HCT116 (cell line): ENCODE measurements at regions not wholly inside any gene's neighbourhood (a gene's known extent, or its start where the extent isn't known, plus 50 kb on each side); places are given as distances from the start of the nearest gene placed in this dataset.

Experiments used
- ATAC-seq: fragments of 200-7000 bp; cut with Tn5 transposase; 2 replicates; pipeline ENCODE4 v1.9.1; 2020; ENCODE audit warnings: mild to moderate bottlenecking, moderate library complexity
- BruUV-seq: library from RNA; stranded (reverse); fragments of 400-500 nt; replicated peaks from 2 replicates; lab custom pipeline; 2021; lab: Mats Ljungman, UMichigan
- CTCF ChIA-PET: fragments of 300-600 bp; sonication (Branson Sonifier 250); formaldehyde crosslinking; loops from one replicate; lab custom pipeline; 2021; ENCODE audit warnings: antibody characterized with exemption; lab: Charles Lee
- POLR2A ChIA-PET: fragments of 300-600, 350-600 bp; sonication (Branson Sonifier 250); formaldehyde crosslinking; loops from one replicate; lab custom pipeline; 2021; ENCODE audit warnings: antibody characterized with exemption; lab: Charles Lee
- RAD21 ChIA-PET, 2 experiments: fragments of 300-600 bp; sonication (Branson Sonifier 250); formaldehyde crosslinking; loops; one replicate each; lab custom pipeline; 2023; ENCODE audit warnings: low total read pairs in 2 of 2; ENCODE audit not compliant: uncharacterized antibody in 2 of 2, unreplicated experiment in 2 of 2, low non-redundant PET in 1 of 2; lab: Charles Lee
- DNase-seq: peaks from one replicate; pipeline ENCODE4 v3.0.0-alpha.2; 2010; ENCODE audit warnings: low read depth, low spot score
- H2AFZ ChIP-seq: fragments of 200-600 bp; shearing (Covaris generic), sonication (generic); 2 replicates; pipeline ENCODE4 v1.6.1; 2017; ENCODE audit warnings: low read depth, mixed run types, mixed read lengths, antibody characterized with exemption, low read length; ENCODE audit not compliant: poor library complexity, severe bottlenecking
- H3K27ac ChIP-seq: 2 replicates; pipeline ENCODE4 v1.5.1; 2012; ENCODE audit warnings: low read depth, low read length
- H3K27me3 ChIP-seq: fragments of 200-600 bp; sonication (generic); 2 replicates; pipeline ENCODE4 v1.6.1; 2016; ENCODE audit warnings: mixed run types, low read length, mixed read lengths; ENCODE audit not compliant: insufficient read depth
- H3K36me3 ChIP-seq, 2 experiments: fragments of 200-500 bp in 1 of 2; fragments of 200-600 bp in 1 of 2; sonication (Bioruptor generic) in 1 of 2; sonication (generic) in 1 of 2; 2 replicates each; pipeline versions ENCODE4 v1.5.1 to v1.6.1; 2014 to 2016; ENCODE audit warnings: low read length in 2 of 2, inconsistent platforms in 1 of 2, mixed read lengths in 1 of 2, mixed run types in 1 of 2; ENCODE audit not compliant: insufficient read depth in 2 of 2, control insufficient read depth in 1 of 2
- H3K4me1 ChIP-seq, 2 experiments: fragments of 200-600 bp in 1 of 2; sonication (generic) in 1 of 2; 2 replicates each; pipeline versions ENCODE4 v1.5.1 to v1.6.1; 2012 to 2017; ENCODE audit warnings: low read length in 2 of 2, inconsistent platforms in 1 of 2, mild to moderate bottlenecking in 1 of 2, mixed read lengths in 1 of 2, mixed run types in 1 of 2, moderate library complexity in 1 of 2; ENCODE audit not compliant: insufficient read depth in 2 of 2, control insufficient read depth in 1 of 2
- H3K4me2 ChIP-seq: fragments of 200-600 bp; sonication (generic); 2 replicates; pipeline ENCODE4 v1.6.1; 2017; ENCODE audit warnings: mixed run types, low read length, mixed read lengths
- H3K4me3 ChIP-seq, 2 experiments: fragments of 200-600 bp in 1 of 2; sonication (generic) in 1 of 2; replicated peaks in 1 of 2; 2 replicates each; pipeline ENCODE4 v1.5.1; 2011 to 2016; ENCODE audit warnings: low read length in 2 of 2, control low read depth in 1 of 2, low read depth in 1 of 2, mild to moderate bottlenecking in 1 of 2, mixed read lengths in 1 of 2, mixed run types in 1 of 2
- H3K79me2 ChIP-seq: fragments of 200-600 bp; sonication (generic); 2 replicates; pipeline ENCODE4 v1.6.1; 2017; ENCODE audit warnings: mild to moderate bottlenecking, mixed run types, low read length, moderate library complexity, mixed read lengths; ENCODE audit not compliant: insufficient read depth
- H3K9ac ChIP-seq: fragments of 200-600 bp; sonication (generic); 2 replicates; pipeline ENCODE4 v1.6.1; 2016; ENCODE audit warnings: low read length, mixed read lengths
- H3K9me2 ChIP-seq: fragments of 200-600 bp; sonication (generic), shearing (Covaris generic); 2 replicates; pipeline ENCODE4 v1.6.1; 2017; ENCODE audit warnings: mixed run types, mild to moderate bottlenecking, moderate library complexity; ENCODE audit not compliant: insufficient read depth
- H3K9me3 ChIP-seq, 2 experiments: fragments of 200-500 bp in 1 of 2; fragments of 200-600 bp in 1 of 2; sonication (Bioruptor generic) in 1 of 2; sonication (generic) in 1 of 2; 2 replicates each; pipeline ENCODE4 v1.6.1; 2014 to 2017; ENCODE audit warnings: low read length in 2 of 2, mixed read lengths in 2 of 2, inconsistent platforms in 1 of 2, low read depth in 1 of 2, mild to moderate bottlenecking in 1 of 2, mixed run types in 1 of 2, moderate library complexity in 1 of 2; ENCODE audit not compliant: control insufficient read depth in 1 of 2, insufficient read depth in 1 of 2
- H4K20me1 ChIP-seq: fragments of 200-600 bp; sonication (generic), shearing (Covaris generic); 2 replicates; pipeline ENCODE4 v1.6.1; 2017; ENCODE audit warnings: mixed run types, mild to moderate bottlenecking, moderate library complexity; ENCODE audit not compliant: insufficient read depth
- EZH2 ChIP-seq: fragments of 200-600 bp; sonication (generic); IDR thresholded peaks from 2 replicates; pipeline ENCODE4 v1.6.1; 2017; ENCODE audit warnings: antibody characterized with exemption, mixed run types
- MAX ChIP-seq: IDR thresholded peaks from 2 replicates; pipeline ENCODE4 v1.6.1; 2012
- POLR2AphosphoS5 ChIP-seq: IDR thresholded peaks from 2 replicates; pipeline ENCODE4 v1.6.1; 2011; ENCODE audit warnings: mild to moderate bottlenecking, low read depth, low read length, moderate library complexity
- REST ChIP-seq: IDR thresholded peaks from 2 replicates; pipeline ENCODE4 v1.6.1; 2012; ENCODE audit warnings: low read depth
- SRF ChIP-seq: IDR thresholded peaks from 2 replicates; pipeline ENCODE4 v1.6.1; 2012; ENCODE audit warnings: low read depth
- TCF7L2 ChIP-seq: IDR thresholded peaks from 2 replicates; pipeline ENCODE4 v1.7.0; 2011; ENCODE audit warnings: borderline replicate concordance, inconsistent platforms; ENCODE audit not compliant: insufficient read depth, insufficient read length; ENCODE audit errors: extremely low read depth
- YY1 ChIP-seq: IDR thresholded peaks from 2 replicates; pipeline ENCODE4 v1.6.1; 2011; ENCODE audit warnings: low read length, low read depth, moderate library complexity, mild to moderate bottlenecking; ENCODE audit not compliant: insufficient replicate concordance; ENCODE audit errors: extremely low read depth
- intact Hi-C: fragments of 100-400 bp; cut with micrococcal nuclease; formaldehyde crosslinking; loops from 2 replicates; pipeline ENCODE4 v1.10.0; 2022
- TF ChIP-seq, protein P1 (sequence below), 3 experiments: fragments of 200-600 bp in 1 of 3; sonication (generic) in 1 of 3; IDR thresholded peaks in 2 of 3; conservative IDR thresholded peaks in 1 of 3; 2 replicates each; pipeline ENCODE4 v1.5.1; 2012 to 2017; ENCODE audit warnings: low read depth in 2 of 3, low read length in 2 of 3, antibody characterized with exemption in 1 of 3, borderline replicate concordance in 1 of 3, control low read depth in 1 of 3, mild to moderate bottlenecking in 1 of 3, mixed read lengths in 1 of 3, mixed run types in 1 of 3, moderate library complexity in 1 of 3; ENCODE audit not compliant: insufficient read depth in 1 of 3
- TF ChIP-seq, protein P2 (sequence below): IDR thresholded peaks from 2 replicates; pipeline ENCODE4 v1.6.1; 2012

DNA sequence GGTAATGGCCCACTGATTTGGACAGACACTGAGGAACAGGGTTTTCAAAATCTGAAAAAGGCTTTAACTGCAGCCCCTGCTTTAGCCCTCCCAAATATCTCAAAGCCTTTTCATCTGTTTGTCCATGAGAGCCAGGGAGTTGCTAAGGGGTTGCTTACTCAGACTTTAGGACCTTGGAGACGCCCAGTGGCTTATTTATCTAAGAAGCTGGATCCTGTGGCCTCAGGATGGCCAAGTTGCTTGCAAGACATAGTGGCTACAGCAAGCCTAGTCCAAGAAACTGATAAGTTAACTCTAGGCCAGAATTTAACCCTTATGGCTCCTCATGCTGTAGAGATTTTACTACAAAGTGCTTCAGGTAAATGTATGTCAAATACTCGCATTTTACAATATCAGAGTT lies 924.8 kb upstream of the AMELY start:
- Histone ChIP-seq H3K9ac (no peak overlapping the region), H3K79me2 (no peaks in the 10 kb centered on the region), H3K27me3 (no peaks in the 10 kb centered on the region), H3K9me2 (no peaks in the 10 kb centered on the region), H3K9me3 (no peaks in the 10 kb centered on the region), H3K4me3 (no peak overlapping the region), H4K20me1 (no peaks in the 10 kb centered on the region), H3K4me1 (no peaks in the 10 kb centered on the region), H3K27ac (no peak overlapping the region), H3K36me3 (no peaks in the 10 kb centered on the region), H2AFZ (no peak overlapping the region), H3K4me2 (no peak overlapping the region)
- no TSS peak for BruUV-seq
- CTCF ChIA-PET: no interaction called here
- TF ChIP-seq REST: no peak
- TF ChIP-seq, protein P1, sequence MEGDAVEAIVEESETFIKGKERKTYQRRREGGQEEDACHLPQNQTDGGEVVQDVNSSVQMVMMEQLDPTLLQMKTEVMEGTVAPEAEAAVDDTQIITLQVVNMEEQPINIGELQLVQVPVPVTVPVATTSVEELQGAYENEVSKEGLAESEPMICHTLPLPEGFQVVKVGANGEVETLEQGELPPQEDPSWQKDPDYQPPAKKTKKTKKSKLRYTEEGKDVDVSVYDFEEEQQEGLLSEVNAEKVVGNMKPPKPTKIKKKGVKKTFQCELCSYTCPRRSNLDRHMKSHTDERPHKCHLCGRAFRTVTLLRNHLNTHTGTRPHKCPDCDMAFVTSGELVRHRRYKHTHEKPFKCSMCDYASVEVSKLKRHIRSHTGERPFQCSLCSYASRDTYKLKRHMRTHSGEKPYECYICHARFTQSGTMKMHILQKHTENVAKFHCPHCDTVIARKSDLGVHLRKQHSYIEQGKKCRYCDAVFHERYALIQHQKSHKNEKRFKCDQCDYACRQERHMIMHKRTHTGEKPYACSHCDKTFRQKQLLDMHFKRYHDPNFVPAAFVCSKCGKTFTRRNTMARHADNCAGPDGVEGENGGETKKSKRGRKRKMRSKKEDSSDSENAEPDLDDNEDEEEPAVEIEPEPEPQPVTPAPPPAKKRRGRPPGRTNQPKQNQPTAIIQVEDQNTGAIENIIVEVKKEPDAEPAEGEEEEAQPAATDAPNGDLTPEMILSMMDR (IDR thresholded peaks at IDR 0.05 in 2 of 3, conservative IDR thresholded peaks at IDR 0.05 in 1 of 3; ENCODE audit: borderline replicate concordance in 1 of 3, insufficient read depth in 1 of 3, low read depth in 2 of 3, low read length in 2 of 3): no peak
- intact Hi-C loops: no loop called here
- POLR2A ChIA-PET: no interaction called here
- RAD21 ChIA-PET: no interaction called here
- ATAC-seq (no peak), DNase-seq (no peak)

DNA sequence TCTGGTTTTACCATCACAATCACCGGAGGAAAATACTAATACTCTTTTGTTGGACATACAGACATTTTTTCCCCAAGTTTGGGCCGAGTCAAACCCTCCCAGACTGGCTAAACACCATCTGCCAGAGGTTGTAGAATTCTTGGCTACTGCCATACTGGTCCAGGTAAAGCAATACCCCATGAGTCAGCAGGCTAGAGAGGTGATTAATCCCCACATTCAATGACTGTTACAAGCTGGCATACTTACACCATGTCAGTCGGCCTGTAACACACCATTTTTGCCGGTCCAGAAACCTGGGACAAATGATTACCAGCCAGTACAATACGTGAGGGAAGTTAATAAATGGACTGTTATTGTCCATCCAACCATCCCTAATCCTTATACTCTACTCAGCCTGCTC lies 923.9 kb upstream of the AMELY start:
- Histone ChIP-seq H2AFZ (no peak overlapping the region), H3K79me2 (no peaks in the 10 kb centered on the region), H3K27ac (no peak overlapping the region), H3K4me2 (no peak overlapping the region), H3K9me3 (no peaks in the 10 kb centered on the region), H3K27me3 (no peaks in the 10 kb centered on the region), H3K36me3 (no peaks in the 10 kb centered on the region), H3K4me3 (no peak overlapping the region), H3K9ac (no peak overlapping the region), H3K4me1 (no peaks in the 10 kb centered on the region), H3K9me2 (no peaks in the 10 kb centered on the region), H4K20me1 (no peaks in the 10 kb centered on the region)
- intact Hi-C loops: no loop called here
- DNase-seq (no peak), ATAC-seq (no peak)
- ChIA-PET POLR2A (no interaction called here), CTCF (no interaction called here), RAD21 (no interaction called here)
- no TSS peak for BruUV-seq
- no peak for TF ChIP-seq MAX
- TF ChIP-seq EZH2: no peak
- TF ChIP-seq SRF: no peak
- TF ChIP-seq YY1: no peak
- no peak for TF ChIP-seq TCF7L2
- TF ChIP-seq REST: no peak
- TF ChIP-seq, protein P2, sequence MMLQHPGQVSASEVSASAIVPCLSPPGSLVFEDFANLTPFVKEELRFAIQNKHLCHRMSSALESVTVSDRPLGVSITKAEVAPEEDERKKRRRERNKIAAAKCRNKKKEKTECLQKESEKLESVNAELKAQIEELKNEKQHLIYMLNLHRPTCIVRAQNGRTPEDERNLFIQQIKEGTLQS: no peak
- TF ChIP-seq POLR2AphosphoS5: no peak
